ENCODE measurements at regions not wholly inside any gene's neighbourhood (a gene's known extent, or its start where the extent isn't known, plus 50 kb on each side); places are given as distances from the start of the nearest gene placed in this dataset.
A peak's percentile ranks its signal among the peaks of the same experiment; 100 is the strongest.

GRCh38 chr9:649128-650074 is 192.1 kb upstream of the DMRT1 start:
- no peak overlapping the region for H3K4me3 ChIP-seq
- H3K27me3 ChIP-seq: no peaks in the 10 kb centered on the region
- no peak overlapping the region for H3K27ac ChIP-seq
- TF ChIP-seq CTCF (IDR thresholded peaks at IDR 0.05): no peak
- TF ChIP-seq POLR2AphosphoS5 (IDR thresholded peaks at IDR 0.05; ENCODE audit: insufficient read depth in 1 of 2, low read depth in 1 of 2): no peak
- no peak for TF ChIP-seq POLR2A (IDR thresholded peaks at IDR 0.05)
- peaks cover 37% of the 10 kb centered on the region for H3K4me1 ChIP-seq
- intact Hi-C loops (cut with DNase I): no loop called here
- H3K9me3 ChIP-seq: no peaks in the 10 kb centered on the region
- no peak for DNase-seq (ENCODE audit: extremely low spot score in 2 of 2)
- H3K36me3 ChIP-seq: no peaks in the 10 kb centered on the region

- peak overlapping the region in 1 of 2 donors; percentile 8 for H3K4me3 ChIP-seq
- no peaks in the 10 kb centered on the region for H3K36me3 ChIP-seq
- no peak overlapping the region for H3K27ac ChIP-seq
- no peaks in the 10 kb centered on the region for H3K27me3 ChIP-seq
- peaks cover 39% of the 10 kb centered on the region for H3K4me1 ChIP-seq
- DNase-seq (ENCODE audit: extremely low spot score in 2 of 2): no peak
- no peaks in the 10 kb centered on the region for H3K9me3 ChIP-seq
- intact Hi-C loops (cut with DNase I): no loop called here
- TF ChIP-seq POLR2A (IDR thresholded peaks at IDR 0.05) (no peak), CTCF (IDR thresholded peaks at IDR 0.05) (no peak), POLR2AphosphoS5 (IDR thresholded peaks at IDR 0.05; ENCODE audit: insufficient read depth in 1 of 2, low read depth in 1 of 2) (no peak)
Observed at GRCh38 chr9:650362-650761, 191.1 kb upstream of the DMRT1 start.

DNA sequence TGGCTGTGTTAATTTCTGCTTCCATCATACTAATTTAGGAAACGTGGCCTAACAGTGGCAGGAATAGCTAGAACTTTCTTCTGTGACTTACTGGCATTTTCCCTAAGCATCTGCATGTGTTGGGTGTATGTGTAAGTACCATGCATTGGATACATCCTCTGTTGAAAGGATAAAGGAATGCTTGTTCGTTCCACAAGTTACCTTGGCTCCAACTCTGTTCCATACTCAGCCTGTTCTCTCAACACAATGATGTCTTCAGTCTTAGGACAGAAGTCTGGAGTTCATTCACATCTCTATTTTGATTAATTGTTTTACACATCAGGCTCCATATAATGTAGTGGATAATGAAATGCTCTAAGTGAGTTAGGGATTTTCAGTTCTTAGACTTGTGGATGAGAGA is 190.1 kb upstream of the DMRT1 start:
- intact Hi-C loops (cut with DNase I): no loop called here
- Histone ChIP-seq H3K27ac (no peak overlapping the region), H3K36me3 (no peaks in the 10 kb centered on the region), H3K27me3 (no peaks in the 10 kb centered on the region), H3K4me1 (peaks cover 49% of the 10 kb centered on the region), H3K4me3 (no peak overlapping the region), H3K9me3 (no peaks in the 10 kb centered on the region)
- no peak for DNase-seq (ENCODE audit: extremely low spot score in 2 of 2)
- TF ChIP-seq POLR2A (IDR thresholded peaks at IDR 0.05): no peak
- TF ChIP-seq POLR2AphosphoS5 (IDR thresholded peaks at IDR 0.05; ENCODE audit: insufficient read depth in 1 of 2, low read depth in 1 of 2): no peak
- no peak for TF ChIP-seq CTCF (IDR thresholded peaks at IDR 0.05)

- no peak overlapping the region for H3K27ac ChIP-seq
- H3K4me1 ChIP-seq: peaks cover 59% of the 10 kb centered on the region
- TF ChIP-seq POLR2AphosphoS5 (IDR thresholded peaks at IDR 0.05; ENCODE audit: insufficient read depth in 1 of 2, low read depth in 1 of 2) (peak in 1 of 2 donors; percentile 74), CTCF (IDR thresholded peaks at IDR 0.05) (no peak)
- no peak overlapping the region for H3K4me3 ChIP-seq
- no peaks in the 10 kb centered on the region for H3K9me3 ChIP-seq
- intact Hi-C loops (cut with DNase I): no loop called here
- no peak for DNase-seq (ENCODE audit: extremely low spot score in 2 of 2)
- H3K27me3 ChIP-seq: no peaks in the 10 kb centered on the region
- no peaks in the 10 kb centered on the region for H3K36me3 ChIP-seq
Observed at GRCh38 chr9:652914-653313, 188.6 kb upstream of the DMRT1 start.

DNA sequence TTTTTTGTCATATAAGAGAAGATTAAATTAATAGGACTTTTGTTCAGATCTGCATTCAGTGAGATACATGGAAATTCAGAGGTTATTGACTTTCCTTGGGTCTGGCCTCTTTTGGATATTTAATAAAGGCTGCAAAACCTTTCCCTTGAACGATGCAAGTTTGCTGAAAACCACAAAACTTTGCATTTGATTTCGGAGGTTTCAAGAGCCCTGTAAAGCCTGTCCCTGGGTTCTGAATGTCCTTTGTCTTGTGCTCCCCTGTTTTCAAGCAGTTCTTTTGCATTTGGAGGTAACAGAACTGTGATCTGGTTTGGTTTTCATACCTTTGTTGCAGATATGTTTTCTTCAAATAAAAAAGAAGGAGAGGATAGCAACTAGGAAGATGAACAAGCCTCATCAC is 188.1 kb upstream of the DMRT1 start:
- H3K4me1 ChIP-seq: peaks cover 59% of the 10 kb centered on the region
- H3K36me3 ChIP-seq: no peaks in the 10 kb centered on the region
- intact Hi-C loops (cut with DNase I): no loop called here
- no peak overlapping the region for H3K4me3 ChIP-seq
- DNase-seq (ENCODE audit: extremely low spot score in 2 of 2): no peak
- H3K9me3 ChIP-seq: no peaks in the 10 kb centered on the region
- TF ChIP-seq CTCF (IDR thresholded peaks at IDR 0.05) (no peak), POLR2AphosphoS5 (IDR thresholded peaks at IDR 0.05; ENCODE audit: insufficient read depth in 1 of 2, low read depth in 1 of 2) (no peak), POLR2A (IDR thresholded peaks at IDR 0.05) (no peak)
- H3K27me3 ChIP-seq: no peaks in the 10 kb centered on the region
- H3K27ac ChIP-seq: no peak overlapping the region
